IPS-NIHi7 (cell line): ENCODE measurements at regions not wholly inside any gene's neighbourhood (a gene's known extent, or its start where the extent isn't known, plus 50 kb on each side); places are given as distances from the start of the nearest gene placed in this dataset.
A peak's percentile ranks its signal among the peaks of the same experiment; 100 is the strongest.

Experiments used
- DNase-seq: peaks from one replicate; pipeline ENCODE4 v3.0.0; 2012; ENCODE audit warnings: mixed read lengths; ENCODE audit errors: extremely low spot score

DNA sequence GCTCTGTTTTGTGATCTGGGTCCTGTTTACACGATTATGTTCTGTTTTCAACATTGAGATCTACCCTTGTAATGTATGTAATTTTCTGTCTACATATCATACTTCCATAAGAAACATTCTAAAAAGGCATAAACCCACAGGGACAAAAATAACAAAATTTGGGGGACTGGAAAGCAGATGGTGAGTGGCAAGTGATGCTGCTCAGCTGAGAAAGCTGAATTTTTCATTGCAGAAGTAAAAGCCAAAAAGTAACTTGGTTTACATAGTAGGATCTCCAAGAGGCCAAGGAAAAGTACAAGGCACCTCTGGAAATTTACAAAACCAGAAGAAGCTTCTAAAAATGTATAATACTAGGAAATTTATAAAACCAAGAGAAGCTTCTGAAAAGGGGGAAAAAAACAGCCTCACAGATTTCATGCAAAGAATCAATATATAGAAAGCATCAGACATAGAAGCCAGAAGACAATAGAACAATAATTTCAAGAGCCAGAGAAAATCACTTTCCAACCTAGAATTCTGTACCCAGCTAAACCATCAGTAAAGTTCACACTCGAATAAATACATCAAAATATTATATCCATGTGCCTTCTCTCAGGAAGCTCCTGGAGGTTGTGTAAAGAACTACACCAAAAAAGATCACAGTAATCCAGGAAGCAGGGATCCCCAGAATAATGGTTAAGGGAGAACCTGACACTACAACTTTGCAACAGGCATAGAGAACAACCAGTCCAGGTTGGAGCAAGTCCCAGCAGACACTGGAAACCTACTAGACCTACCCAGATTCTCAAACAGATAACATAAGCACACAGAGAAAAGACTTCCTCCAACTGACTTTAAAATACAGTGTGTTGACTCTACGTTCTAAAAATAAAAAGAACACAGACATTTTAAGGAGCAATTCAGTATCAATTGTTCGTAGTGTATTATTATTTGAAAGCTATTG is 401.7 kb upstream of the HS6ST1 start:
- DNase-seq, result no peak

DNA sequence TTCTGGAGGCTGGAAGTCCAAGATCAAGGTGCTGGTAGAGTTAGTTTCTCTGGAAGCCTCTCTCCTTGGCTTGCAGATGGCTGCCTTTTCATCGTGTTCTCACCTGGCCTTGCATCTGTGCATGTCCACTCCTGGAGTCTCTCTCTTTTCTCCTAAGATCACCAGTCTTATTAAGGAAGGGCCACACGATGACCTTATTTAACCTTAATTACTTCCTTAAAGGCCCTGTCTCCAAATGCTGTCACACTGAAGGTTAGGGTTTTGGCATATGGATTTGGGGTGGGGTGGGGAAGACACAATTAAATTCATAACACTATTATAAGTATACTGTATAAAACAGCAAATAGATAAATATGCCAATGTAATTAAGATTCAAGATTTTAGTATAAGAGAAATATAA is 402.4 kb upstream of the HS6ST1 start:
- DNase-seq, result no peak

DNA sequence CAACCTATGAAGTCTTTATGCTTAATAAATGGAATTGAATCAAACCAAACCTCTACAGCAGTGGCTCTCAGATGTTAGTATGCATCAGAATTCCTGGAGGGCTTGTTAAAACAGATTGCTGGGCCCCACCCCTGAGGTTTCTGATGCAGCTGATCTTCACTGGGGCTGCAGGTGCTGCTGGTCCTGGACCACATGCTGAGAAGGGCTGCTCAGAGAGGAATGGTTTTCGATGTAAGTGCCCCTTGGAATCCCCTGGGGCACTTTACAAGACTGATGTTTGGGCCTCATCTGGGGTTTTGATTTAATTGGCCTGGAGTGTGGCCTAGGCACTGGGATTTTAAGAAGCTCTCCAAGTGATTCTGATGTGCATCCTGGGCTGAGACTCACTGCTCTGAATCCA is 403.8 kb upstream of the HS6ST1 start:
- no peak for DNase-seq

DNA sequence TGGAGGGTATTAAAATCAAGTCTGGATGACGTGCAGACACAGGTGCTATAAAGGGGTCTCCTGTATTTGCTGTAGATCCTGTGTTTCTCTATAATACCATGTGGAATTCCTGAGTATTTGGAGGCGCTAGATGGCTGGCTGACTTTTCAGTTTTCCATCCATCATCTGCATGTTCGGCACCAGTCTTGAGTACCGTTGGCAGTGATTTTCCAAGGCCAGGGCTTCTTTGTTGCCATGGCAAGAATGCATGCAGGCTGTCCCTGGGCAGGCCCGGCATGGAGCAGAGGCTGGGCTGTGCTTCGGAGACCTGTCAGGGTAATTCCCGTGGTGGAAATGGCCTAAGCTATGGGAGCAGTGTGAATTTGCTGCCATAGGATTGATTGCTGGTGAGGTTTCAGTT is 405.9 kb upstream of the HS6ST1 start:
- DNase-seq, result no peak

DNA sequence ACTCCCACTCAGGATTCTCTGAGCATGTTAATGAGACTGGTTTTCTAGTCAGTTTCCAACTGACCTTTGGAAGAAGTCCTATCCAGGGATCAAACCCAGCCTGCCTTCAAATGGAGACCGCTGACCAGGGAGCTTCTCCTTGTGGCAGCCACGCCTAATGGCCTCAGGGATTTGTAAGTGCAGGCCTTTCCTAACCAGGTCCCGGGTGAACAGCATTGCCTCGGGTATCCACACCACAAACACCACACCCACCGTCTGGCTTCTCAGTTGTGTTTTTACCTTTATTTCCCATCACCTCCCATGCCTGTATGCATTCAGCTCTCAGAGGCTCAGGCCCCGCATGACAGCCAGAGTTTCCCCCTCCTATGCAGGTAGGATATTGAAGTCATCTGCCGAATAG is 406.3 kb upstream of the HS6ST1 start:
- DNase-seq, result no peak

DNA sequence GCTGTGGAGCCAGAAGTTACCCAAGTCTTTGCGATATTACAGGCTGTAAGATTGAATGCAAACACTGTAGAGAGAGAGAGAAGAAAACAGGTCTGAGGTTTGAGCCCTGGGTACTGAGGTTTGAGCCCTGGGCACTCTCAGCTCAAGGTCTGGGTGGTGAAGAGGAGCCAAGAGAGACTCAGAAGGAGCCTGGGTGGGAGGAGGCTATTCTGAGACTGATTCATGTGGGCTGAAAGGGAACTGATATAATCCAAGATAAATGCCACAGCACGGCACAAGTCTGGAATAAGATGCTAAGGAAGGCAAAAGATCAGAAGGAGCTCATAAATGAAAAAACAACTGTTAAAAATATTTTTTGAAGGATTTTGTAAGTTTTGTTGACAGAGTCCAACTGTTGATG is 407.6 kb upstream of the HS6ST1 start:
- no peak for DNase-seq

DNA sequence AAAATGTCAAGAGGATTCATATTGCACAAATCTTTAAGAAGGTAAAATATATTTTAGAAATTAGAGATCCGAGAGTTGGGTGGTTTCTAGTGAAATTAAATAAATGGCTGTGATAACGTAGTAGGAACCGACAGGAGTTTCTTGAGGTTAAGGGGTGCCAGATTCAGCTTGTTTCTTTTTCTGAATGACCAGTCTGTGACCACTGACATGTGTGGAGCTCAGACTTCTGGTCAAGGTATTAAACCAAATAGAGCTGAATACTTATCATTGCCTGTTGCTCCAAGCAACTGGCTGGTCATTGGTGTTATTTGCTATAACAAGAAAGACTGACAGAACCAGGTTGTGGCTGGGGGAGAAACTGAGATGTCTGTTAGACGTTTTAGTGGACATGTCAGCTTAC is 408.2 kb upstream of the HS6ST1 start:
- DNase-seq, result no peak

DNA sequence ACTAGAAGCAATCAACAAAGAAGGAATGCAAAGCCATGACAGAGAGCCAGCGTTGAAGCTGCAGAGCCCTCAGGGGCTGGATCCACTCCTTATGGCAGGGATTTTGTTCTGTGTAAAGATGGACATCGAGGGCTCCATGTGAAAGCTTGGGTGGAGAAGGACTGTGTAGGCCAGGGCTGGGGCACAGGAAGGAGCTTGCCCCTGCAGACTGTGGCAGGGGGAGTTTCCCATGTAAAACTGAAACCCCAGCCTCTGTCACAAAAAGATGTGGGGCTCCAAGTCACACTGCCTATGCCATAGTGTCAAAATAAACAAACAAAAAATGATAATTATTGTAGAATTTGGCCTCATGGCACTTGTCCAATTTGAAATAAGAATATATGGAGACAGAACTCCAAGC is 408.7 kb upstream of the HS6ST1 start:
- no peak for DNase-seq

DNA sequence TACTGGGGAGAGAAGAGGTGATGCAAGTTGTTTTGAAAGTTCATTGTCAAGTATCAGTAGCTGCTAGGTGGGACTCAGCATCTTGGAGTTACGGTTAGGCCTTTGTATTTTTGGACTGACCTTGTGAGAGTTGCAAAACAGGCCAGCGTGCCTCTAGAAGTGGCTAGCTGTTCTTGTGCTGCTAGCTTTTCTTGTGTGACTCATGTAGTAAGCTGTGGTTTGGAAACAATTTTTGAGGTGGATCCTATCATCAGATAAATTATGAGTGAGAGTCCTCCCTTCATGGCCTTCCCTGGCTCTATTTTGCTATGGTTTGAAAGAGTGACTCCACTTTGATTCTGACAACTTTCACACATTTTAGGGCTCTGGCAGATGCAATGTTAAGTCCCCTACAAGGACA is 409.2 kb upstream of the HS6ST1 start:
- no peak for DNase-seq

DNA sequence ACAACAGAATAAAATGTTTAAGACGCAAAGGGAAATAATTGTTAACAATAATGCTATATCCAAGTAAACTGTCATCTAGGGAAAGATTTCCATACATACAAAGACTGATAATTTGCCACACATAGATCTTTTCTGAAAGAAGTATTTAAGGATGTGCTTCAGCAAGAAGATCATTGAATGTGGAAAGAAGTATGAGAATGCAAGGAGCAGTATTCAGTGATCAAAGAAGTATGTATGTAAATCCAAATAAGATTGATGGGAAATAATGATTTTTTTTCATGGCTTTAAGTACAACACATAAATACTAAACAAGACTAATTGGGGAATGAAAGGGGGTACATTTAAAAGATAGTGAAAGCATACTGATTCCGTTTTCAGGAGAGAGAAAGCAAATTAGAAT is 410.4 kb upstream of the HS6ST1 start:
- no peak for DNase-seq

DNA sequence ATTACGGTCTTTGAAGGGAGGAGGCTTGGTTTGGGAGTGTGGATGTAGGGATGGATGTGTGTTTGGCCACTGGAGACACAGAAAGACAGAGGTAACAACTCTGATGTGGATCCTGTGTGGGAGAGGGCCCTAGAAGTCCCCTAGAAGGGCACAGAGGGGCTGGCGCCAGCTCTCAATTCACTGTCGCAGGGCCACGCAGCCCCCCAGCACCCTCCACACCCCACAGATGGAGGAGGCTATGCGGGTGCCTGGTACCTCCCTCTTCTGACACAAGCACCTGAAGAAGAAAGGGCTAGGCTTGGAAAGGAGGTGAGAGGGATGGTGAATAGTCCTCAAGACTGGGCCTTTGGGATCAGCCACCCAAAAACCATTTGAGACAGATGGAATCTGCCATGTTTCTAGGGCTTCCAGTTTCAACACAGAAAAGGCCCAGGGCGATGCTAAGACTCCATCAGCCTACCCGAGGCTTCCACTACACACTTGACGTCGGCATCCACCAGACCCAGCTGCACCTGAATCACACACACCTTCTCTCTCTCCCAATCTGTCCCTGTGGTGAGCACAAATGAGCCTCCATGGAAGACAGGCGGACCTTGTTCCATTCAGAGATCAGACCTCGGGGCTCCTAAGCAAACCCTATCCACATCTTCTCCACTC is 413.5 kb upstream of the HS6ST1 start:
- no peak for DNase-seq

DNA sequence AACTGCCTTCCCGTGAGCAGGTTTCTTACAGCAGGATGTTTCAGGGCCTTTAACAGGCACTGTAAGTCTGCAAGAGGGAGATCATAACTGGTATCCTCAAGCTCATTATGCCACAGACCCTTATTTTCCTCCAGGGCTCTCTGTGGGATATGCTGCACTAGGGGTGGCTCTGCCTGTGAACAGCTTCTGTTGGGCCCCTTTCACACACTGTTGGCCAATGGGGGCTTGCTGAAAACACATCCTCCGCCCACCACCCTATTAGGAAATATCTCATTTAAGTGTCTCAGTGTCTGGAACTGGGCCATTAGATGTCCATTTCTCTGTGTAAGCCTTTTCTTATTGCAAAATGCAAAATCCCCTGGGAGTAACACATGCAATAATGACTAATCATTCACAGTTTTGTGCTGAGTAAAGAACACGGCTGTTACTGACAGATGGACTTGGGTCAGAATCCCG is 414.3 kb upstream of the HS6ST1 start:
- no peak for DNase-seq

DNA sequence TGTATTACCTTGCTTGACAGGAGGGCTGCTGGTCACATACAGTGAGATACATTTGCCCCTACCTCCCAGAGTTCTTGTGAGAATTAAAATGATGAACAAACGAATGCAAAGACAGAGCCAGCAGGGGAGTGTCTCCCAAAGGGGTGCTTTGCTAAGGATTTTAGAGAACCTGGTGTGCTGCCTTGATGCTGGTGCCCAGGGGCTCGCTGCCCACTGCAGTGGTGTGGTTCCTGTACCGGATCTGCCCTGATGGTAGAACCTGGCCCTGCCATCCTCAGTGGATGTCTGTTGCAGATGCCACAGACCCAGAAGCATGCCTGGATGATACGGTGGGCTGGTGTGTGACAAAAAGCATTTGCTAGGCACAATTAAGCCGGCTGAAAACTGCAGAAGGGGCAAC is 414.8 kb upstream of the HS6ST1 start:
- no peak for DNase-seq

DNA sequence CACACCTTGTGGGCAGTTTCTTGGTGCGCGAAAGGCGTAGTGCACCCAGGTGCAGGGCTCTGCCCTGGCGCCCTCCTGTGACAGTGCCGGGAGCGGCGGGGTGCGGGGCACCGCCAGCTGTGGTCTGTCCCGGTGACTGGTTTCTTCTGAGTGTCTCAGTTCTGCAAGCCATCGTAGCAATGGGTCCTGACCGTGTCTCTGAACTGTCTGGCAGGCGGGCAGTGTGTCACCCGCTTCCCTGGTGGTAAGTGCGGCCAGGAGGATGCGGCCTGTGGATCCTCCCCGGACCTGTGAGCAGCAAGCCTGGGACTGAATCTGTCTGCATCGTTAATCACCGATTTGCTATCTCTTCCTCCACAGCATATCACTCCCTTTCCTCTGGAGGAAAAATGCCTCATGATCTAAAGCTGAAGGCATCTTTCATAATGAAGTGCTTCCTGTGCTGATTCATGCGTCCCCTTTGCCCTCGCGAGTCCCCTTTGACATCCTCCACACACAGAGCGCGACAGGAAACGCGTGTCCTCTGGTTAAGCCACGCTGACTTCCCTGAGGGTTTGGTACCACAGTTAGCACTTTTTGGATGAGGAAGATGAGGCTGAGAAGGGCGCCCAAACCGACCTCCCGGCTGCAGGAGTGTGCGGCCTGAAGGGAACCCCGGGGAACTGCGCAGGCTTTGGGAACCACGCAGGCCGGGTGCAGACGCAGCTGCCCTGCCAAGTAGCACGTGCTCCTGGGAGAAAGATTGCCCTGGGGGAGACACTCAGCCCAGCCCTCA is 416.0 kb upstream of the HS6ST1 start:
- peak; percentile 47 for DNase-seq

DNA sequence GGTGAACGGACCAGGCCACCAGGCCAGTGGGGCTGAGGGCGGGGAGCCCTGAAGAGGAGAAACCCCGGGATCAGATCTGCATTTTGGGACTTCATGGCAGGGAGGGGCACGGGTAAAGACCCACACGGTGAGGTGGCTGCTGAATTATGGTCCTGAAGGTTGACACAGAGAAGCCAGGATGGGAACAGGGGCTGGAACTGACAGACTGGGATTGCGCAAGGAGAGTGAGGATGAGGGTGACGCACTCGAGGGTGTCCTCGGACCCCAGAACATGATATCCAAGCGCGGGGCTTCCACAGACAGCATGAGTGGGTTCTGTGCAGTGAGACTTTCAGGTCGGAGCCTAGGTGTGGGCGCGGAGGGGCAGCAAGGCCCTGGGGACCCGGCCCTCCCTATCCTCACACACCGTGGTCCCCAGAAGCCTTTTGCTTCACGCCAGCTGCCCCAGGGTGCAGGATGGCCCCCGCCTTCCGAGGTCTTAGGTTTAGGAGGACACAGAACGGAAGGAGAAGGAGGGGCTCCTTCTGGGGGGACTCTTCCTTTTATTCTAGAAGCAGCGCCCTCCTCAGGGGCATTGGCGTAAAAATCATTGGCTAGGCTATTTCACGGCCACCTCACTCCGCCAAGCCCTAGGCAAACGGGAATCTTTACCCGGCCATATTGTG is 416.8 kb upstream of the HS6ST1 start:
- DNase-seq, result peak; percentile 25

DNA sequence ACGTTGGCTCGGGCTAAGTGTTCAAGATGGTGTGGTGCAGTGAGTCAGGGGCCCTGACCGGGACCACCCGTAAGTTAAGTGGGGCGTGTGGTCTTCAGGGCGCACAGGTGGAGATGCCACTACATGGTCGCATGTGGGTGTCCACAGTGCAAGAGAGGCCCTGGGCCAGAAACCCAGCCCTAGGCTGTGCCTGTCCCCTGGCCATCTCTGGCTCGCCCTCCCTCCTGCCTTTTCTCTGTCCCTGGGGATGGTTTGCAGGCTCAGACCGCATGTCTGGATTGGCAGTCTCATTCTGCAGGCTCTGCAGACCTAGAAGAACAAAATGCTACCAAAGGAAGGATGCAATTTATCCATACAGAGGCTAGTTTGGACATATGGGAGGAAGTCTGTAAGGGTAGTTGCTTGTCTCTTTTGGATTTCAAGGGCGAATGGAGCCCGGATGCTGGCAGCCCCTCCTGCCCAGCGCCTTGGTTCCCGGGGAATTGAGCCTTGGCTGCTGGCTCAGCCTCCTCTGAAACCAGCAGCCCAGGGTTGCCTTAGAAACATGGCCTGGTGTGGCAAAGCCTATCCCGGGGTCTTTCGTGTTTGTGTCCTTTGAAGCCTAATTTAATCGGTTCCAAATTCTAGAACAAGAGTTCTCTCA is 417.5 kb upstream of the HS6ST1 start:
- peak; percentile 11 for DNase-seq

DNA sequence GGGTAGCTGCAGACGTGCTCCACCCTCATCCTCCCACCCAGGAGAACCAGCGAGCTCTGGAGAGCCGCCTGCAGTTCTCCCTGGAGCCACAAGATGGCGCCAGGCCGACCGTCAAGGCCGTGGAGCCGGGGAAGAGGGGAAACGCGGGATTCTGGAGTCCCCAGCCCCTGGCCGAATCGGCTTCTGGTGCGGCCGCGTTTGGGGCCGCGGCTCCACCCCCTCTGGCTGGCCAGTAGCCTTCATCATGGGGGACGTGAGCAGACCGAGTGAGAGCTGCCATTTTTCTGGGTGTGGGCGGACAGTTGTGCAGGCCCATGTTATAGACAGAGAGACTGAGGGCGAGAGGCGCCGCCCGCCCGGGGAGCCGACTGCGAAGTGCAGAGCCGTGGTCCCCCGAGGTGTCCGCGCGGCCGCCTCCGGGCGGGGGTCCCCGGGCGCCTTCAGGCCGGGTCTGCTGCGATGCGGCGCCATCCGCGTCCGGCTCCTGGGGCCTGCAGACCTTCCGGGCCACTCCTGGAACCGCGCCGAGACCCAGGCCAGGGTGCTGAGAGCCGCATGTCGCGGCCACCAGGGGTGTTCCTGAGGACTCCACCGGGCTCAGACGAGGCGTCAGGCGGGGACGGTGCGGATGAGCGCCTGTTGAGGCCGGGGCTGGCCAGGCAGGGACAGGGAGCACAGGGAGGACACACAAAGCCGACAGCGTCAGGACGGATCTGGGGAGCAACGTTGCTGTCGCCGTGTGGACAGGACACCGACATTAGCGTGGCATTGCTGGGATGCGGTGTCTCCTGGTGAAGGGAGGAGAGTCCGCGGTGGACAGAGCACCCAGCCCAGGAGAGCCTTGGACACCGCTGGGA is 418.2 kb upstream of the HS6ST1 start:
- peak; percentile 95 for DNase-seq

DNA sequence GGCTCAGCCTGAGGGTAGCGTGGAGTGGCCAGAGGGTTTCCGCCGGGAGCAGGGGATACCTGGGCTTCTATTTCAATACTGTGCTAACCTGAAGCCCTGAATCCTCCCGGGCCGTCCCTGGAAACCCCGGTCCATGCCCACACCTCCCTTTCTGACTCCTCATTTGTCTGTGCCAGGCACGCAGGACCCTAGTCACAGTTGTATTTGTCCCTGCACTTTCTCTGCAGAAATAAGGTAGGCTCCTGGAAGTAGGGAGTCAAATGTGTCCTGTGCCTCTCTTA is 418.8 kb upstream of the HS6ST1 start:
- no peak for DNase-seq

DNA sequence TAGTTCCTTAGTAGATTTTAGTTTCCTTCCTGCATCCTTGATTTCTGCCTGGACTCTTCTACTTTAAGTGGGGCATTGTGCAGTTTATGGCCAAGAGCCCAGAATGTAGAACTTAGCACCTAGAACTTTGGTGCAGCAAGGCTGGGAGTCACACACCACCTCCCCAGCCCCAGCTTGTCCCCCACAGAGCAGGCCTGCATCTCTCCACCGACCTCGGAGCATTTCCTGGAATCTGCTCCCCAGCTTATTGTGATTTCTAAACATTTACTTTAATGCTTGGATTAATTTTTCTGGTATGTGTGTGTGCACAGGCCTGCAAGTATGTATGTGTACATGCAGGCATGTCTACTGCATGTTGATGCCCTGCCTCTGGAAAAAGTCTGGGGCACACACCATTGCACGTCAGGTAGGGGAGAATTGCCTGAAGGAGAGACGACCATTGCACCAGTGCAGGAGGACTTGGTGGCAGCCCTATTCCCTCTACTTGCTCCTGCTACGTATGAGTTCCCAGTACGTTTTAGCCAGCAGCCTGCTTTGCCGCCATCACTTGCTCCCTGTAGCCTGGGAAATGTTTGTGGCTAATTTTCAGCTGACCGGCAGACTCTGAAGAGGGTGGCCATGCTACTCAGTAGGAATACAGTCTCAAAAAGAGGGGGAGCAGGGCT is 419.9 kb upstream of the HS6ST1 start:
- no peak for DNase-seq

DNA sequence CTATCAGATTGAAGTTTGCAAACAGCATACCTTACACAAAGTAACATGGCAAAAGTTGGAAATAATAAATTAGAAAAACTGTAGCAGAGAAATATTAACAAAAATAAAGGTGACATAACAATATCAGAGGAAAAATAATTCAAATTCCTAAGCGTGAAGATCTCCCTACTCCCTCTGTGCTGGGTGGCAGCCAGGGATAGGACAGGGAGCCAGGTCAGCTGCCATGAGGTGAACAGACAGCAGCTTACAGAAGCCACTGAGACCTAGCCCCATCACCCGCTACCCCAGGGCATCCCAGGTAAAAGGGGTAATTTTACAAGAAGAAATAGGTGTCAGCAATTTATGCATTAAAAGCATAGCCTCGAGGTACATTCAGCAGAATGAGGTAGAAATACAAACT is 423.8 kb upstream of the HS6ST1 start:
- DNase-seq, result no peak
